ENCODE measurements at regions not wholly inside any gene's neighbourhood (a gene's known extent, or its start where the extent isn't known, plus 50 kb on each side); places are given as distances from the start of the nearest gene placed in this dataset.

DNA sequence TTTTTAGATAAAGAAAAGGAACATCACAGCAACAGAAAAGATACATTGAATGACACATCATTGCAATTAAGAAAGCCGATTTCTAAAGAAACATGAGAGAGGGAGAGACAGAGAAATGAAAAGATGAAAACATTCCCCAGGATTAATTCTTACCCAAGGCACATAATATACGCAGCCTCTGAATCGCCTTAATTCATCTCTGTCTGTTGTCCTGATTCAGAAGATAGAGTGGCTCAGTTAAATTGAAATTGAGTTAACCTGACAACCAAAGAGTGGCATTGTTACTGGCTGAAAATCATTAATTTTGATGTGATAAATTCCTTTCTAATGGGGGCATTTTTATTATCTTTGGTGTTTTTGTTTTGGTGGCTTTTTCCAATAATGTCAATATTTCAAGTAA lies 701.9 kb downstream of the EDEM1 start:
- ChIA-PET POLR2A (ENCODE audit: unreplicated experiment) (no interaction called here), CTCF (no interaction called here)
- Histone ChIP-seq H3K36me3 (ENCODE audit: low read depth) (no peaks in the 10 kb centered on the region), H3K9me2 (ENCODE audit: insufficient read depth) (no peaks in the 10 kb centered on the region), H4K20me1 (ENCODE audit: insufficient read depth) (no peaks in the 10 kb centered on the region), H3K4me2 (no peak overlapping the region), H3K9me3 (ENCODE audit: insufficient read depth, low read depth) (no peaks in the 10 kb centered on the region), H3K4me1 (replicated peaks; ENCODE audit: insufficient read depth) (no peaks in the 10 kb centered on the region), H3K79me2 (ENCODE audit: low read depth) (no peaks in the 10 kb centered on the region), H3K4me3 (no peak overlapping the region), H3K27ac (no peak overlapping the region), H3F3A (ENCODE audit: insufficient read depth, low read depth) (no peaks in the 10 kb centered on the region), H3K27me3 (ENCODE audit: insufficient read depth, low read depth) (no peaks in the 10 kb centered on the region), H2AFZ (no peak overlapping the region; the same call in 1 of the 2 replicates)
- no peak for DNase-seq
- intact Hi-C loops (cut with micrococcal nuclease; ENCODE audit: unreplicated experiment) = no loop called here
- no TSS peak for BruUV-seq (replicated peaks)
- no peak for TF ChIP-seq EZH2 (IDR thresholded peaks at IDR 0.05; ENCODE audit: low read depth)
- TF ChIP-seq, protein P1, sequence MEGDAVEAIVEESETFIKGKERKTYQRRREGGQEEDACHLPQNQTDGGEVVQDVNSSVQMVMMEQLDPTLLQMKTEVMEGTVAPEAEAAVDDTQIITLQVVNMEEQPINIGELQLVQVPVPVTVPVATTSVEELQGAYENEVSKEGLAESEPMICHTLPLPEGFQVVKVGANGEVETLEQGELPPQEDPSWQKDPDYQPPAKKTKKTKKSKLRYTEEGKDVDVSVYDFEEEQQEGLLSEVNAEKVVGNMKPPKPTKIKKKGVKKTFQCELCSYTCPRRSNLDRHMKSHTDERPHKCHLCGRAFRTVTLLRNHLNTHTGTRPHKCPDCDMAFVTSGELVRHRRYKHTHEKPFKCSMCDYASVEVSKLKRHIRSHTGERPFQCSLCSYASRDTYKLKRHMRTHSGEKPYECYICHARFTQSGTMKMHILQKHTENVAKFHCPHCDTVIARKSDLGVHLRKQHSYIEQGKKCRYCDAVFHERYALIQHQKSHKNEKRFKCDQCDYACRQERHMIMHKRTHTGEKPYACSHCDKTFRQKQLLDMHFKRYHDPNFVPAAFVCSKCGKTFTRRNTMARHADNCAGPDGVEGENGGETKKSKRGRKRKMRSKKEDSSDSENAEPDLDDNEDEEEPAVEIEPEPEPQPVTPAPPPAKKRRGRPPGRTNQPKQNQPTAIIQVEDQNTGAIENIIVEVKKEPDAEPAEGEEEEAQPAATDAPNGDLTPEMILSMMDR (conservative IDR thresholded peaks at IDR 0.05) = no peak

DNA sequence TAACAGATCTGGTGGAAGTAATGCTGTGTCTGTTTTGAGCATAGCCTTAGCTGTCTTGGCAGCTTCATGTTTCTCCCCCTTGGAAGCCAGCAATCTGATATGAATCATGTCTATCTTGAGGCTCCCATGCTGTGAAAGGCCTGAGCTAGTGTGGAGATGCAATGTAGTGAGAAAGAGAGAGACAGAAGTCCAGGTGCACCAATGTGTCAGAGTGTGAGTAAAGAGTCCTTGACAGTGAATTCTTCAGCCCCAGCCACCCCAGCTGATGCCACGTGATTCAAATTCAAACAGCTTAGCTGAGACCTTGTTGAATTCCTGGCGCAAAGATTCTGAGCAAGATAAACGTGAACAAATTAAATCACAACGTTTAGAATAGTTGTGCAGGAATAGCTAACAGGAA lies 704.2 kb downstream of the EDEM1 start:
- intact Hi-C loops (cut with micrococcal nuclease; ENCODE audit: unreplicated experiment) = no loop called here
- POLR2A ChIA-PET (ENCODE audit: unreplicated experiment) = no interaction called here

DNA sequence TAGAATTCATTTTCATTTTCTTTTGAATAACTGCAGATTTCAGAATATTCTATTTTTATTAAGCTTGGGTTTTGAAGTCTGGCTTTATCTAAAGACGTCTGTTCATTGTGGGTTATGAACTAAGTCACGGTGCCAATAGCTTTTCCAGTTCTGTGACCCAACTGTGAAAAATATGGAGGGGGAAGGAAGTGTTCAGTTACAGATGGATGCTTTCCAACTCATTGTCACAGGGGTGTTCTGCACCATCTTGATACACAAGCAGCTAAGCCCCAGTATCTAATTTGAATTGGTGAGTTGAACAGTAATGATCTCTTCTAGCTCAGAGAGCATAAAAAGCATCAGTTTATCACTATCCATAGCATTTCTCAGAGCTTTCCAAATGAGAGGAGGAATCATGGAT lies 710.6 kb downstream of the EDEM1 start:
- Histone ChIP-seq H3K9me2 (ENCODE audit: insufficient read depth) (no peaks in the 10 kb centered on the region), H3F3A (ENCODE audit: insufficient read depth, low read depth) (no peaks in the 10 kb centered on the region), H3K36me3 (ENCODE audit: low read depth) (no peaks in the 10 kb centered on the region), H3K27me3 (ENCODE audit: insufficient read depth, low read depth) (no peaks in the 10 kb centered on the region), H3K79me2 (ENCODE audit: low read depth) (no peaks in the 10 kb centered on the region), H3K4me2 (no peak overlapping the region), H3K27ac (no peak overlapping the region), H3K4me1 (replicated peaks; ENCODE audit: insufficient read depth) (no peaks in the 10 kb centered on the region), H3K4me3 (no peak overlapping the region), H4K20me1 (ENCODE audit: insufficient read depth) (no peaks in the 10 kb centered on the region), H3K9me3 (ENCODE audit: insufficient read depth, low read depth) (no peaks in the 10 kb centered on the region), H2AFZ (no peak overlapping the region)
- intact Hi-C loops (cut with micrococcal nuclease; ENCODE audit: unreplicated experiment) = no loop called here
- ChIA-PET POLR2A (ENCODE audit: unreplicated experiment) (interaction anchor here (0.6 kb wide), 1 partner anchor 20 kb away, joined by 4 read pairs; no protein-coding TSS in a partner anchor), CTCF (no interaction called here)
- no TSS peak for BruUV-seq (replicated peaks)
- TF ChIP-seq EZH2 (IDR thresholded peaks at IDR 0.05; ENCODE audit: low read depth) = no peak
- TF ChIP-seq, protein P1 (conservative IDR thresholded peaks at IDR 0.05) = no peak
- no peak for DNase-seq

More for the DNA sequence above, 704.2 kb downstream of the EDEM1 start:
- Histone ChIP-seq H3K4me3 (no peak overlapping the region), H3K27me3 (ENCODE audit: insufficient read depth, low read depth) (no peaks in the 10 kb centered on the region), H3K27ac (no peak overlapping the region), H3K79me2 (ENCODE audit: low read depth) (no peaks in the 10 kb centered on the region), H3F3A (ENCODE audit: insufficient read depth, low read depth) (no peaks in the 10 kb centered on the region), H3K9me3 (ENCODE audit: insufficient read depth, low read depth) (no peaks in the 10 kb centered on the region), H4K20me1 (ENCODE audit: insufficient read depth) (no peaks in the 10 kb centered on the region), H3K4me2 (no peak overlapping the region), H3K9me2 (ENCODE audit: insufficient read depth) (no peaks in the 10 kb centered on the region), H3K36me3 (ENCODE audit: low read depth) (no peaks in the 10 kb centered on the region), H3K4me1 (replicated peaks; ENCODE audit: insufficient read depth) (no peaks in the 10 kb centered on the region), H2AFZ (no peak overlapping the region)
- no peak for DNase-seq
- TF ChIP-seq EZH2 (IDR thresholded peaks at IDR 0.05; ENCODE audit: low read depth) = no peak
- TF ChIP-seq, protein P1 (conservative IDR thresholded peaks at IDR 0.05) = no peak
- CTCF ChIA-PET = no interaction called here
- BruUV-seq (replicated peaks) = no TSS peak
